ENCODE measurements at regions not wholly inside any gene's neighbourhood (a gene's known extent, or its start where the extent isn't known, plus 50 kb on each side); places are given as distances from the start of the nearest gene placed in this dataset.

DNA sequence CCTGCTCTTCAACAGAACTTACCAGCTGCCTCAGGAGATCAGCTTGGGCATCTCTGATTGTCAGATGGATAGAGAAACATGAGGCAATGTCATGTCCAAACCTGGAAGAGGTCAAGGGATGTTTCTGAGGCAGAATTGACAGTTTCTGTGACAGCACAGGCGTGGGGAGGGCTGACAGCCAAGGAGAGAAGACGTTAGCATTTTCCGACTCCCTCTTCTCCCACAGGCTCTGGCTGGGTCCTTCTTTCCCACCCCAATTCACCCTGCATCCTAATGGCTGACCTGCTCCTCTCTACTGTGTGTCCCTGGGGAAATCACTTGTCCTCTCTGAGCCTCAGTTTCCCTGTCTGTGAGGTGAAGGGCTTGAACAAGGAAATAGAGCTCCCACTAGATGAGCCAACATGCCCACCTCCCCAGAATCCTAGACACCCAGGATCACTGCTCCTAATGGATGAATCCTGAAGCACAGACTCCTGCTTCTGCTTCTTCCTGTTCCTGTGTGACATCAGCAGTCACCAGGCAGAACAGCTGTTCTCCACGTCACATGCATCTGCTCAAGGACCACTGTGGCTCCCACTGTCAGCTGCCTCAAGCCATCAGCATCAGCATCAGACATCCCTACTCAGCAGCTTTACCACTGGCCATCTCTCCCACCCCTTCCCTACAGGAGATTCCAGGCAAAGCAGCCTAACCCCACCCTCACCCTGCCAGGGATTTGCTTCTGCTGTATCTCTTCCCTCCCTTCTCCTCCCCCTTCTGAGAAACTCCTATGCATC is 408.0 kb downstream of the MATN1 start:
- FAIRE-seq (no peak), DNase-seq (ENCODE audit: low spot score in 2 of 2) (no peak)

DNA sequence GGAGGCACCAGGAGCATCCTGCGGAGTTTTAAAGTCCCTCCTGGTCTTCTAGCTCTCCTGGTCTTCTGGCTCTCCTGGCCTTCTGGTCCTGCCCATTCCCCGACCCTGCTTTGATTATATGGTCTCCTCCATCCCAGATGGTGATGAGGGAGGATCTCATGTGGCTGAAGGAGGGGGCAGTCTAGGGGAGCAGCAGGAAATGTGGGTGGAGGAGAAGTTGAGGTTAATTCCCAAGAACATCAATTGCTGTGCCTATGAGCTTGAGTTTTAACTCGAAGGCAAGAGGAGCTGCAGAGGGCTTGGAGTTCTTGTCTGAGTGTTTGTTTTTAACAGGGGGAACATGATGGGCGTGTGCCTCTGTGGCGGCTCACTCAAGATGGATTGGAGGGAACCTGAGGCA is 408.8 kb downstream of the MATN1 start:
- FAIRE-seq, result no peak
- DNase-seq (ENCODE audit: low spot score in 2 of 2), result no peak

DNA sequence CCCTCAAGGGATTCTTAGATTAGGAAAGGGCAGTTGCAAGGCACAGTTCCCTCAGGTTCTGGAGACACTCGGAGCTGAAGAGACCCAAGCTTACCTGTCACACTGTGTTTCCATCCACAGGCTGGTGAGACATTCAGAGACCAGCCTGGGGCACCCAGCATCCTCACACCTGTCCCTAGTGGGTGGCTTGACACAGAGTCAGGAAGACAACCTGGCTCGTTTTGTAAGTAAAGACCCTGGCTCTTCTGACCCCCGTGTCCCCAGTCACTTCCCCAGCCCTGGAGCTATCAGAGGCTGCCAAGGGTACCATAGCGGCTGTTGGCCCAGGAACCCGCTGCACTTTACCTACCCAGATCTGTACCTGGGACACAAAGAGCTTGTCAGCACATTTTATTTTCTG is 409.8 kb downstream of the MATN1 start:
- no peak for DNase-seq (ENCODE audit: low spot score in 2 of 2)
- FAIRE-seq, result no peak

DNA sequence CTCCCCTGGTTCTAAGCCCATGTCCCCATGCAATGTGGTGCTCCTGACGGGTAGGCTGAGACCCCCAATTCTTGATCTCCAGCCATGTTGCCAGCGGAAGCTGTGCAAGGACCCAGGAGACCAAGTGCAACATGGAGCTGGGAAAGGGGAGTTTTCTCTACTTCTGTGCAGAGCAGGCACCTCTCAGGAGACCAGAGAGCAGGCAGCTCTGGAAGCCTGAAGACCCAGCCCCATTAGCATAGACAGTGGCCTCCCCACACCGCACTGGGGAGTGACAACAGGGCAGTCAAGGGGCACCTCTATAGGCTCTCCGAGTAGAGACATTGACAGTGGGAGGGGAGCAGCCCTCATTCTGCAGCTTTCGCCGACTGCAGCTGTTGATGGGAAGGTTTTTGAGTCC is 410.2 kb downstream of the MATN1 start:
- DNase-seq (ENCODE audit: low spot score in 2 of 2) (no peak), FAIRE-seq (no peak)

DNA sequence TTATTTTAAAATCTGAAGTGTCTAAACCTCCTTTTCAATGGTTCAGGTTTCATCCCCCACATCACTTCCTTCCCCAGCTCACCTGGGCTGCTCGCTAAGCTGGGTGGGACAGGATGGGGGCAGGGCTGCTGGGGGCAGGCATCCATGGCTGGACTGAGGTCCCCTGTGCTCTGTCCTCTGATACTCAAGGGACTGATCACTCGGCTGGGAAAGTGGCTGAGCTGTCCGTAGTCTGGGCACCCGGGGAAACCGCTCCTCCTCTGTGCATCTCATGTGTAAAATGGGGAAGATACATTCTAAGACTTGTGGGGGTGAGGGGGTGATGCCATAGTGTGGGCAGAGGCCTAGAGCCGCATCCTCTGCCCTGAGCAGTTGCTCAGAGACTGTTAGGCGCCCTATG is 411.2 kb downstream of the MATN1 start:
- no peak for DNase-seq (ENCODE audit: low spot score in 2 of 2)
- FAIRE-seq, result no peak

DNA sequence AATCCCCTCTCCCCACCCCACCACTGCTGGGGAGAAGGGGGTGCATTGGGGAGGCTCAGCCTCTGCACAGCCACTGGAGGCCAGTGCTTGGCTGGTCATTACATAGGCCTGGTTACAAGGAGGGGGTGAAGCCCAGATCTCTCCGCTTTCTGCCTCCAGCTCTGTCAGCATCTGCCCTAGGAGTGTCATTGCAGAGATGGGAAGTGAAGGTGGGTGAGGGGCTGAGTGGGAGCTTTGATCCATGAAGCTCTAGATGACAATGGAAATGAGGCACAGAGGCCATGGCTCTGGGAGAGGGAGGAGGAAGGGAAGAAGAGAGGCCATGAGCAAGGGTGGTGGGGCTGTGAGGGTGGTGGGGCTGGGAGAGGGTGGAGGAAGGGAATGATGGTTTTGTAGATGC is 411.6 kb downstream of the MATN1 start:
- no peak for FAIRE-seq
- DNase-seq (ENCODE audit: low spot score in 2 of 2), result no peak

DNA sequence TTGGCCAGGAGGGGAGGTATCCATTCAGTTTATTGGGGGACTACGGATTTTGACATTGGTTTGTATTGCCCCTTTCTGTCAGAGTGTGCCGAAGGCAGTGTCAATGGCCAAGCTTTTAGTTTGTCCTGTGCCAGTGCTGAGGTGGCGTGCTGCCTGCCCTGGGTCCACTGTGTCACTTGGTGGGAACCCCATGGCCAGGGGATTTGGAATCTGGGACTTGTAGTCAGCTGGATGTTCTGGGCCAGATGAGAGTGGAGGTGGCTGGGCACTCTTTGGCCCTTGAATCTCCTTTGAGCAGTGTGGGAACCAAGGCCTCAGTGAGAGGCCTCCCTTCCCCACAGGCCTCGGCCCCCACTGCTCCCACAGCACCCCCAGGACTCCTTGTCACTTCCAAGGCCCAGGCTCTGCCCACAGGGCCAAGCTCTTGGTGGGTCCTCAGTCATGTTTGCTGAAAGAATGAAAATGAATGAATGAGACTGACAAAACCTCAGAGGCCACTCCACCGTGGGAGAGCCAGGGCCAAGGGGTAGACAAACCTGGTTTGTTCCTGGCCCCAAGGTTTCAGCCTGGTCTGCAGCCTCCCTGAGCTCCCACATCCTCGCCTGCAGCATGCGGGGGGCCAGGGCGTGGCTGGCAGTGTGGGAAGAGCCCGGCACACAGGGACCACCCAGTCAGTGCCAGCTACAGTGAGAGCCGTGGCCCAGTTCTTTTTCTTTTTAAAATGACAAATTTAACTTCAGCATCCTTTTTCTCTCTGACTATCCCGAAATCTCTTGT is 412.2 kb downstream of the MATN1 start:
- no peak for FAIRE-seq
- DNase-seq (ENCODE audit: low spot score in 2 of 2), result no peak

DNA sequence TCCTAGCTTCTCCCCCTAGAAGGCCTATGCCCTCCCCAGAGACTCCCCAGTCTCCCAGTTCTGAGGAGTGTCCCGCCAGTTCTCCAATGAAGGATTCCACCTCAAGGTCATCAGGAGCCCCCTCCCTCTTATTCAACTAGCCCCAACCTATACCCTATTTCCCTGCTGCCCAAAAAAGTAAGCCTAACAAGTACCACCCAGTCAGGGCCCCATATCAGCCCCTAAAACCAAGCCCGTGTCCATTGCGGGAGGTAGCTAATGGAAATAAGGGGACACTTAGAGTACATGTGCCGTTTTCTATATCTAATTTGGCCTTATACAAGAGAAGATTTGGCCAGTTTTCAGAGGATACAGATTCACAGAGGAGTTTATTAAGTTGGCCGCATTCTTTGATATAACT is 416.2 kb downstream of the MATN1 start:
- FAIRE-seq (no peak), DNase-seq (ENCODE audit: low spot score in 2 of 2) (no peak)

DNA sequence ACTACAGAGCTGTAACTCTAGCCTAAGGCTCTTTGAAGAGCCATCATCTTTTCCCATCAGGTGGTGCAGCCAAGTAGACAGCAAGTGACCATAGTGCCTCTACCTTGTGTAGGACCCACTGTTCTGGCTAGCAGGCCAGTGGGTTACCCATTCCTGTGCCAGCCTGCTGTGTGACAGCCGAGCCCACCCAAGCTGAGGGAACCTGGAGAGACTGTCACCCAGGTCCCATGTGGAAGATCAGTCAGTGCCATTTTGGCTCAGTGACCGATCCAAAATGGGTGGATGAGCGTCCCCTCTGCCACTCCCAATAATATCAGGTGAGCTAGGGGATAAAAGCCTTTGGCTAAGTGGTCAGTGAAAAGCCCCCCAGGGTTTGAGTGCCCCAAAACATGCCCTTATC is 417.9 kb downstream of the MATN1 start:
- DNase-seq (ENCODE audit: low spot score in 2 of 2) (no peak), FAIRE-seq (no peak)

DNA sequence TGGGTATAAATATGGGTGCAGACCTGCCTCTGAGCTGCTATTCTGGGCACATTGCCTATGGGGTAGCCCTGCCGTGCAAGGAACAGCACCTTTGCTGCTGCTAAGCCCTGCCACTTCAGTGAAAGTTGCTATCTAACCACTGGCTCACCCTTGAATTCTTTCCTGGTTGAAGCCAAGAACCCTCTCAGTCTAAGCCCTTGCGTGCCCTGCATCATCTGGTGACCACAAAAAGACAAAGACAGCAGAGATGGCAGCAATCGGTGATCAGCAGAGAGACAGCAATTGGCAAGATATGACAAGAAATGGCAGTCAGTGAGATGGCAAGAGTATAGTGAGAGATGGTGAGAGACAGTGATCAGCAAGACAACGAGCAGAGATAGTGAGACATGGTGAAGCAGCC is 418.3 kb downstream of the MATN1 start:
- FAIRE-seq (no peak), DNase-seq (ENCODE audit: low spot score in 2 of 2) (no peak)

DNA sequence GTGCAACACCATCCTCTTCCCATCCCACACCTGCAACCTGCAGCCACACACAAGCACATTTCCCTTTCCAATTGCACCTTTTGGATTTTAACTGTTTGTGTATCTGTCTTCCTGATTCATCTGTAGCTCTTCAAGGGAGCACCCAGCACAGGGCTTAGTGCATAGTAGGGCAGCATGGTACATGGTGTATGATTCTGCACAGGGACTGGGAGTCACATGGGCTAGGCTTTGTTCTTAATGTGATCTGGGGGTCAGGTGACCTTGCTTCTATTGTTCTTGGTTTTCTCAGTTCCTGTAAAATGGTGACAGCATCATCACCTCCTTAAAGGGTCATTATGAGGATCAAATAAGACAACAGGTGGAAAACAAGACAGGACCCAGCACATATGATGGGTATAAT is 419.3 kb downstream of the MATN1 start:
- no peak for FAIRE-seq
- no peak for DNase-seq (ENCODE audit: low spot score in 2 of 2)

DNA sequence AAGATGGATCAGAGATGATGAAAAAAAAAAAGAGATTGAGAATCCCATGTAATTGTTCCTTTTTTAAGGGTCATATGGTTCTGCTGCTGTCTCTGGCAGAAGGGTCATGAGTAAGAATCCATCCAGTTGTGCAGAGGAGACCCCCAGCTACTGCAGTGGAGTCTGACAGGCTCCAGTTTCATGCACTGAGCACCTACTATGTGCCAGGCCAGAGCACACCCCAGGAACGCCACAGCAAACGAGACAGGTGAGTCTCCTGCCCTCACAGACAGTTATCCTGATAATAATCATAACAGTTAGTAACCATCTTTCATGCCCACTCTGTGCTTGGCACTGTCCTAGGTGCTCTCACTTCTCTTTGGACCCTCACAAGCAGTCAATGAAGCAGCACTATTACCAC is 420.0 kb downstream of the MATN1 start:
- no peak for FAIRE-seq
- DNase-seq (ENCODE audit: low spot score in 2 of 2), result no peak

DNA sequence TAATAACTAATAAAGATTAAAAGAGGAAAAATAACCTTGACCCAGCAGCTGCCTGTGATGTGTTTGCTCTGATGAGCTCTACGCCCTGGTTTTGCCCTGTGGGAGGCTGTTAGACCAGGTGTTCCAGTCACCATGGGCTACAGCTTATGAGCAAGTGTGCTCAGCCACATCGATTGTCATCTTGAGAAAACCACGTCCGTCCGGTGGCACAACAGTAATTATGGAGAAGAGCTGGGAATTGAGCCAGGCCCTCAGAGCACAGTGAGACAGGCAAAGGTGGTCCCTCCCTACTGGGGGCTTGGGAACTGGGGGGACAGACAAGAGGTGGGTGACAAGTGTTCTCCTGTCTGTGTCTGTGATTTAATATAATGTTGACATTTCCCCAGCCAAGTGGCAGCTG is 420.5 kb downstream of the MATN1 start:
- no peak for FAIRE-seq
- DNase-seq (ENCODE audit: low spot score in 2 of 2), result no peak

DNA sequence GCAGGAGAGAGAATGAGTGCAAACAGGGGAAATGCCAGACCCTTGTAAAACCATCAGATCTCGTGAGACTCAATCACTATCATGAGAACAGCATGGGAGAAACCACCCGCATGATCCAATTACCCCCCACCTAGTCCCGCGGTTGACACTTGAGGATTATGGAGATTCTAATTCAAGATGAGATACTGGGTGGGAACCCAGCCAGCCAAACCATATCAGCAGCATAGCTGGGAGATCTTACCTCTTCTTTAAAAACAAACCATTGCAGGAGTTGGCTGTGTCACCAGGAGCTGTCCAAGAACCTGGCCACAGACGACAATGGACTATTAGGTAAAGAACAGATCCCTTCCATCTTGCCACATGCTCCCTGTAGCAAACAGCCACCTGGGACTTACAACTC is 422.7 kb downstream of the MATN1 start:
- DNase-seq (ENCODE audit: low spot score in 2 of 2) (no peak), FAIRE-seq (no peak)

DNA sequence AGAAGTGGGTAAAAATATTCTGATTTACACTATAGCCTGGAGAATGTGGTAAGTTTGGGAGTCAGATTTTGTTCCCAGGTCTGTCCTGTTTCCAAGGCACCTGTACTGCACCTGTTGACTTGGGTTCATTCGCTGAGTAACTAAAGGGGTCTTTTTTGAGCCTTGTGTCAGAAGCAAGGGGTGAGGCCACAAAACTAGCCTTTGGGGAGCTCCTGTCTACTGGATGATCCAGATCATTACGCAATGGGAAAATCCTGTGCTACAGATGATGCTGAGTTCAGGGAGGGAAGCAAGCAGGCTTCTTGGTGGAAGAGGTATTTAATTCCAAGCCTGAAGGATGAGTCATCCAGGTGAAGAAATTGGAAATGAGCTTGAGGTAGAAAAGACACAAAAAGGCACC is 424.0 kb downstream of the MATN1 start:
- FAIRE-seq (no peak), DNase-seq (ENCODE audit: low spot score in 2 of 2) (no peak)

DNA sequence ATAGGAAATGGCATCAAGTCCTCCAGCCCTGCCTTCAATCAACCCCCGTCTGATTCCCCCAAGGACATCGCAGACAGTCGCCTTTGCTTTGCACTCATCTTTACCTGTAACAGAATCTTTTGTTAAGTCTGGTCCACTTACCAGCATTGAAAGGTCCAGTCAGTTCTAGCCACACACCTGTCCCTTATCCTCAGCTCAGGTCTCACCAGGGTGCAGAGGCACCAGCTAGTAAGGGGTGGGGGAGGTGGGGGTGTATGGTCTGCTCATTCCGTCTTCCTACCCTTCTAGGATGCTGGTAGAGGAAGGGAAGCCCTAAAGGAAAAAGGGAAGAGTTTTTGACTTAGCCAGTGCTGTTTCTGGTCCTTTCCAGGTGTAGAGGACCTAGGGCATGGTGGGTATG is 427.7 kb downstream of the MATN1 start:
- no peak for FAIRE-seq
- no peak for DNase-seq (ENCODE audit: low spot score in 2 of 2)

DNA sequence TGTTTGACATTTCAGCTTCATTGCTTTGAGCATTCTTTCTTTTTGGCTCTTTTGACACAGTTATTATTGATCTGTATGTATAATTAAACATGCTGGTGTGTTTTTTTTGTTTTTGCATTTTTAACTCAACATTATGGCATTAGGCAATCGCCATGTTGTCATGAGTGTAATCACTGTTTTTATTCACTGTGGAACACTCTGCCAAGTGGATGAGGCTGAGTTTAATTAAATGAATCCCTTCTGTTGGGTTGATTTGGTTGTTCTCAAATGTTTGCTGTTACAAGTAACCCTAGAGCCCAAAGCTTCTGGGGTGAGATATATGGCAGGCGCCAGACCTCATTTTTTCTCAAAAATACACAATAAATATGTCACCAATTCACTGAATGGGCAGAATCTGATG is 428.1 kb downstream of the MATN1 start:
- no peak for DNase-seq (ENCODE audit: low spot score in 2 of 2)
- no peak for FAIRE-seq

DNA sequence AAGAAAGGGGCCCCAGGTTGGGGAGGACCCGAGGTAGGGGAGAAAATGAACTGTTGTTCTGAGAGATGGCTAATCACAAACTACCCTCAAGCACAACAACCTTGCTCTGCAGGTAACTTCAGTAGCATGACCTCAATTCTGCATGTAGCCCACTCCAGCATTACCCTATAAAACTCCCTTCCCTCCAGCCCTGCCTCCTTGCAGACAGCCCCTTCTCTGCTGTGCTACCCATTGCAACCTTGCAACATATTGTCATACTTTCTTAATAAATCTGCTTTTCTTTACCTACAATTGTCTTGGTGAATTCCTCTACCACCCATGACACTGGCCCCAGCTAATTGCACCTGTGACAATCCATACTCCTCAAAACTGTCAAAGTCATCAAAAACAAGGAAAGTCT is 428.9 kb downstream of the MATN1 start:
- FAIRE-seq, result no peak
- no peak for DNase-seq (ENCODE audit: low spot score in 2 of 2)

DNA sequence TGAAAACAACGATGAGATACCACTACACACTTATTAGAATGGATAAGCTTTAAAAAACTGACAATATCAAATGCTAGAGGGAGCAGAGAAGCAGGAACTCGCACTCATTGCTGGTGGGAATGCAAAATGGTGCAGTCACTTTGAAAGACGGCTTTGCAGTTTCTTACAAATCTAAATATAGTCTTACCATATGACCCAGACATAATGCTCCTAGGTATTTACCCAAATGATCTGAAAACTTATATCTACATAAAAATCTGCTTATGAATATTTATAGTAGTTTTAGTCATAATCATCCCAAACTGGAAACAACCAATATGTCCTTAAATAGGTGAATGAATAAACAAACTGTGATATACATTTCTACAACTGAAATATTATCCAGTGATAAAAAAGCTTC is 430.9 kb downstream of the MATN1 start:
- DNase-seq (ENCODE audit: low spot score in 2 of 2) (no peak), FAIRE-seq (no peak)

DNA sequence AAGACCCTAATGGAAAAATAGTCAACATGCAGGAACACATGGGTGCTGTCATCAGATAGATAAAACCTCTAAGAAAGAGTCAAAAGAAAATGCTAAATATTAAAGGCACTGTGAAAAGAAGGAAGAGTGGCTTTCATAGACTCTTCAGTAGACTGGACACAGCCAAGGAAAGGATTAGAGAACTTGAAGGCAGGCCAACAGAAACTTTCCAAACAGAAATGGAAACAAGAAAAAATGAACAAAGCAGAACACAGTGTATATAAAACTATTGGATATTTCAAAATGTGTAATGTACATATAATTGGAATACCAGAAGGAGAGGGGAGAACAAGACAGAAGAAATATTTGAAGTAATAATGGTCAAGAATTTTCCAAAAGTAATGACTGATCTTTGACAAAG is 431.9 kb downstream of the MATN1 start:
- no peak for FAIRE-seq
- no peak for DNase-seq (ENCODE audit: low spot score in 2 of 2)

DNA sequence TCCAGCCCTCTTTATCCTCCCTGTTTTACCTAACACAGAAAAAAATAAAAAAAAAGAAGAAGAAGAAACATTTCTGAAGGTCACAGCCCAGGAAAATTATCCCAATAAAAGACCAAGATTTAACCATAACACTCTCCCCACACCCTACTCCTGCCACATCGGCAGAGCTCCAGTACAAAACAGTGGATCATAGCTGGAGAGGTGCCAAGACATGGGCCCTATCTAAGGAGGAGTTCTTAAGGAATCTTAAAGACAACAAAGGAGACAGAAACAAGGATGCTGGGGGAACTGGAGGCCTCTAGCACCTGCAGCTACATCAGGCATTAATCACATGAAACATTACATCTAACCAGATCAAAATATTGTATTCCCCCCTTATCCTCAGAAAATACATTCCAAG is 432.8 kb downstream of the MATN1 start:
- no peak for FAIRE-seq
- DNase-seq (ENCODE audit: low spot score in 2 of 2), result no peak

DNA sequence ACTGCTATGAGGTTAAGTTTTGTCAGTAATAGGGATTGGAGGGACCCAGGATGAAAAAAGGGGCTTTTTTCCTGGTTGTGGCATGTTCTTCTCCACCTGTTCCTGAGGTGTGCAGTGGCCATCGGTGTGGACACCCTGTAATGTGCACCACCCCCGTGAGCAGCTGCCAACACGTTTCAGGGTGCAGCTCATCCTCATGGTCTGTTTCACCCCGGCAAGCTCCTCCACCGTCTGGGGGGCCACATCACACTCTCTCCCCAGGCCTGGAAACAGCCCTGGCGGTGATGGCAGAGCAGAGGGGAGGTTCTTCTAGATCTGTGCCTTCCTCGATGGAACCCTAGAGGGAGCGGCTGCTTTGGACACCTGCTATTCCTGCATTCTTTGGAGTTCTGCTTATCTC is 435.4 kb downstream of the MATN1 start:
- DNase-seq (ENCODE audit: low spot score in 2 of 2), result no peak
- FAIRE-seq, result no peak

Data from frontal cortex (tissue), 3 donors.